Parathyroid adenoma (tissue), 2 donors: ENCODE measurements at regions not wholly inside any gene's neighbourhood (a gene's known extent, or its start where the extent isn't known, plus 50 kb on each side); places are given as distances from the start of the nearest gene placed in this dataset.

Experiments
- H2AFZ ChIP-seq: fragments of 300-600 bp; sonication (generic); one replicate; pipeline ENCODE4 v1.7.0; 2017; ENCODE audit warnings: antibody characterized with exemption, mild to moderate bottlenecking
- H3K27ac ChIP-seq: fragments of 300-600 bp; sonication (generic); one replicate; pipeline ENCODE4 v1.7.0; 2017
- H3K27me3 ChIP-seq: fragments of 300-600 bp; sonication (generic); one replicate; pipeline ENCODE4 v1.7.0; 2017; ENCODE audit warnings: low read length; ENCODE audit not compliant: control insufficient read depth, insufficient read depth
- H3K36me3 ChIP-seq: fragments of 300-600 bp; sonication (generic); one replicate; pipeline ENCODE4 v1.7.0; 2017; ENCODE audit warnings: low read length; ENCODE audit not compliant: control insufficient read depth, insufficient read depth
- H3K4me1 ChIP-seq: fragments of 300-600 bp; sonication (generic); one replicate; pipeline ENCODE4 v1.7.0; 2017; ENCODE audit warnings: control low read depth
- H3K4me2 ChIP-seq: fragments of 300-600 bp; sonication (generic); one replicate; pipeline ENCODE4 v1.7.0; 2017; ENCODE audit warnings: low read length
- H3K4me3 ChIP-seq: fragments of 300-600 bp; sonication (generic); one replicate; pipeline ENCODE4 v1.7.0; 2017; ENCODE audit warnings: low read depth, low read length
- H3K79me2 ChIP-seq: fragments of 300-600 bp; sonication (generic); one replicate; pipeline ENCODE4 v1.7.0; 2017; ENCODE audit warnings: control low read depth
- H3K9ac ChIP-seq: fragments of 300-600 bp; sonication (generic); one replicate; pipeline ENCODE4 v1.7.0; 2017; ENCODE audit warnings: mild to moderate bottlenecking
- H3K9me3 ChIP-seq: fragments of 300-600 bp; sonication (generic); one replicate; pipeline ENCODE4 v1.7.0; 2017; ENCODE audit warnings: low read length; ENCODE audit not compliant: control insufficient read depth
- TF ChIP-seq, protein P1 (sequence below): fragments of 300-600 bp; sonication (generic); IDR thresholded peaks from one replicate; pipeline ENCODE4 v1.7.0; 2017; ENCODE audit warnings: antibody characterized with exemption, mild to moderate bottlenecking
- donor health status: primary hyperparathyroidism.

DNA sequence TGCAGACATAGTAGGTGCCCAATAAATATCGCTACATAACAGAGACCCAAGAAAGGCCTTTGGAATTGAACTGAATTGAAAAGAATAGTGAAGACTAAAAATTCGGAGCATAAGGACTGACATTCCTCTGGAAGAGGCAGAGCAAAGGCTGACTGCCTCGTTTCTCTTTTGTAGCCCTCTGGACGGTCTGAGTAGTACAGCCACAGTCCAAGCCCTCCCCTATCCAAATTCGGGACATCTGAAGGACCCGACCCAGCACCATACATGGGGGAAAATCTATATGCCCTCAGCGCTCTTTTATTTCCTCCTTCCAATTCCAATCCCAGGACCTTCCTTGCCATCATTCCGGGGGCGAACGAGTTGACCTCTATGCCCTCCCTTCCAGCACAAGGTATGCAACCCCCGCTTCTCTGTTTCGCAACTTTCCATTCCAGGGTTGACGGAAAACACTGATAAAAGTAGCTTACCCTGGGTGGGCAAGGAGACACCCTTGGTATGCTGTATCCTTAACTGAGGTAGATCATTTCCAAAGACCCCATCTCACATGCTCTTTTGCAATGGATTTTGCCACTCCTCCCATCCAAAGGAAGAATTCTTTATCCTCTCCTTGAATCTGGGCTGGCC lies 127.4 kb upstream of the MAP1LC3B2 start:
- Histone ChIP-seq H3K9me3 (no peaks in the 10 kb centered on the region), H3K9ac (no peak overlapping the region), H3K4me2 (no peak overlapping the region), H3K4me3 (no peak overlapping the region), H3K79me2 (no peaks in the 10 kb centered on the region), H2AFZ (no peak overlapping the region), H3K36me3 (no peaks in the 10 kb centered on the region), H3K27ac (no peak overlapping the region), H3K27me3 (no peaks in the 10 kb centered on the region), H3K4me1 (peaks cover 9% of the 10 kb centered on the region)
- TF ChIP-seq, protein P1, sequence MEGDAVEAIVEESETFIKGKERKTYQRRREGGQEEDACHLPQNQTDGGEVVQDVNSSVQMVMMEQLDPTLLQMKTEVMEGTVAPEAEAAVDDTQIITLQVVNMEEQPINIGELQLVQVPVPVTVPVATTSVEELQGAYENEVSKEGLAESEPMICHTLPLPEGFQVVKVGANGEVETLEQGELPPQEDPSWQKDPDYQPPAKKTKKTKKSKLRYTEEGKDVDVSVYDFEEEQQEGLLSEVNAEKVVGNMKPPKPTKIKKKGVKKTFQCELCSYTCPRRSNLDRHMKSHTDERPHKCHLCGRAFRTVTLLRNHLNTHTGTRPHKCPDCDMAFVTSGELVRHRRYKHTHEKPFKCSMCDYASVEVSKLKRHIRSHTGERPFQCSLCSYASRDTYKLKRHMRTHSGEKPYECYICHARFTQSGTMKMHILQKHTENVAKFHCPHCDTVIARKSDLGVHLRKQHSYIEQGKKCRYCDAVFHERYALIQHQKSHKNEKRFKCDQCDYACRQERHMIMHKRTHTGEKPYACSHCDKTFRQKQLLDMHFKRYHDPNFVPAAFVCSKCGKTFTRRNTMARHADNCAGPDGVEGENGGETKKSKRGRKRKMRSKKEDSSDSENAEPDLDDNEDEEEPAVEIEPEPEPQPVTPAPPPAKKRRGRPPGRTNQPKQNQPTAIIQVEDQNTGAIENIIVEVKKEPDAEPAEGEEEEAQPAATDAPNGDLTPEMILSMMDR, result no peak

DNA sequence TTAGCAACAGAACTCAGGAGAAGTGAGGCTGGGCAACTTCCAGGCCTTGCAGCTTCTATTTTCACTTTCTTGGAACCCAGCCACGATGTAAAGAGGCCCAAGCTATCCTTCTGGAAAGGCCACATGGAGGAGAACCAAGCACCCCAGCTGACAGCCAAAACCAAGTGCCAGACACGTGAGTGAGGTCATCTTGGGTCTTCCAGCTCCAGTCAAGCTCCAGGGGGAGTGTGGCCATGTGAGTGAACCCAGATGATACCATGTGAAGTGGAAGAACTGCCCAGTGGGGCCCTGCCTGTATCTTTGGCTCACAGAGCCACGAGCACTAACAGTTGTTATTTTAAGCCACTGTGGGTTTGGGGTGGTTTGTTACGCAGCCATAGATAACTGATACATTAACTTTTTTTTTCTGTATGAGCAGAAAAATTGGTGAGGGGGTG lies 126.8 kb upstream of the MAP1LC3B2 start:
- H3K79me2 ChIP-seq, result no peaks in the 10 kb centered on the region
- TF ChIP-seq, protein P1, result no peak
- H3K4me1 ChIP-seq, result peaks cover 9% of the 10 kb centered on the region
- no peak overlapping the region for H3K4me3 ChIP-seq
- H3K9ac ChIP-seq, result no peak overlapping the region
- H3K9me3 ChIP-seq, result no peaks in the 10 kb centered on the region
- H3K27ac ChIP-seq, result no peak overlapping the region
- H3K27me3 ChIP-seq, result no peaks in the 10 kb centered on the region
- H3K36me3 ChIP-seq, result no peaks in the 10 kb centered on the region
- no peak overlapping the region for H3K4me2 ChIP-seq
- H2AFZ ChIP-seq, result no peak overlapping the region

GRCh38 chr12:116433249-116433648 lies 125.9 kb upstream of the MAP1LC3B2 start:
- peaks cover 9% of the 10 kb centered on the region for H3K4me1 ChIP-seq
- H3K9ac ChIP-seq, result no peak overlapping the region
- TF ChIP-seq, protein P1, result no peak
- no peaks in the 10 kb centered on the region for H3K27me3 ChIP-seq
- no peaks in the 10 kb centered on the region for H3K79me2 ChIP-seq
- H3K27ac ChIP-seq, result no peak overlapping the region
- H3K4me3 ChIP-seq, result no peak overlapping the region
- no peaks in the 10 kb centered on the region for H3K36me3 ChIP-seq
- no peak overlapping the region for H3K4me2 ChIP-seq
- H3K9me3 ChIP-seq, result no peaks in the 10 kb centered on the region
- no peak overlapping the region for H2AFZ ChIP-seq

DNA sequence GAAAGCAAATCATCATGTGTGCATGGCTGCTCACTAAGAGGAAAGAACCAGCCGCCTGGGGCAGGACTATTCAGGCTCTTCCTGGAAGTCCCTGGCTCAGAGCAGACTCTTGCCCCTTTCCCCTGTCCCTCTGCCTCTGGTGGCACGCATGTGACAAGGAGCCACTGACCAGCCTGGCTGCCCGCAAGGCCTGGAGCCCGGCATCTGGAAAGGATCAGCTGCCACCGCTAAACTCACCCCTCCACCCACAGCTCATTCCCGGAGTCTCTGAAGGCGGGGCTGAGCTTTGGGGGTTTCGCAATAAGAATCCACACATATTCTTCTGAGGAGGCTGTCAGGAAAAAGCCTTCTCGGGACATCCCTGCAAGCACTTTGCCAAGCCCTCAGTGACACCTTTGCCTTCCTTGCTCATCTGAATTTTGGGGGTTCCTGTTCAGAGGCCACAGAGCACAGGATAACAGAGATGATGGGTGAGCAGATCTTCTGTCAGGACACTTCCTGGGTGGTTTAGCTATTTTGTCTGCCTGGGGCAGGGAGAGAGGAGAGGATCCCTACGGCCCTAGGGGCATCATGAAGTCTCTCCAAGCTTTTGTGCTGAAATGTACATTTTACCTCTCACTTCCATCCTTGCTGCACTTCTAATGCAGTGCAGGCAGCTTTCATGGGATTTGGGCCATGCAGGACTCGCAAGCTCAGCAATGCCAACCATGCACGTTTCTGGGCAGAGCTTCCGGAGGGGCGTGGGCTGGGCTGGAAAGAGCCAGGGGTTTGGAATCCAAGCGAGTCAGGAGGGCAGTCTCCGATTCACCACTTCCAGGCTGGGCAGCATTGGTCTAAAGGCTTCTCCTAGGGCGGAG lies 124.8 kb upstream of the MAP1LC3B2 start:
- Histone ChIP-seq H2AFZ (peak overlapping the region; percentile 57), H3K27me3 (no peaks in the 10 kb centered on the region), H3K4me2 (peak overlapping the region; percentile 16), H3K36me3 (no peaks in the 10 kb centered on the region), H3K9me3 (no peaks in the 10 kb centered on the region), H3K79me2 (no peaks in the 10 kb centered on the region), H3K4me3 (no peak overlapping the region), H3K4me1 (peaks cover 9% of the 10 kb centered on the region), H3K9ac (no peak overlapping the region), H3K27ac (peak overlapping the region; percentile 9)
- TF ChIP-seq, protein P1, result no peak
